Limb (tissue), 2 donors: ENCODE measurements at regions not wholly inside any gene's neighbourhood (a gene's known extent, or its start where the extent isn't known, plus 50 kb on each side); places are given as distances from the start of the nearest gene placed in this dataset.

Experiments
- DNase-seq, 2 donors: peaks; one replicate each; pipeline ENCODE4 v3.0.0-alpha.2; 2016; ENCODE audit errors: extremely low spot score in 2 of 2

GRCh38 chr15:70449311-70450141 lies 313.8 kb downstream of the UACA start:
- no peak for DNase-seq

- peak in 1 of 2 donors; percentile 67 for DNase-seq
Measured at GRCh38 chr15:70447928-70448698, 315.2 kb downstream of the UACA start.

DNA sequence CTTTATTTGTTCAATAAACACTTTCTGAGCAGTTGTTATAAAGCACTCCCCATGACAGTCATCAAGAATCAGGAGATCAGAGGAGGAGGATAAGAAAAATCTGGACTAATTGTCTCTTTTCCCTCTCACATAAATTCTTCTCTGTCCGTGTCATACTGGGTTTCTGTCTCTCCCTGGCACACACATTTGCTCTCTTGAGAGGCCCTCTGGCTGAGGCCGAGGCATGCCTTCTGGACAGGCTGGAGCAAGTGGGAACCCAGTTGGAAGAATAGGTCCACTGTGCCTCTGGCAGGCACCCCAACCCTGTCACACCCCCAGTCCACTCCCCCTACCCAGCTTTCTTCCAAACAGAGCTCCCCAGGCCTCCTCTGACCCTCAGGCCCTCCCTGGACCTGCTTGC lies 315.8 kb downstream of the UACA start:
- DNase-seq: no peak

- DNase-seq: no peak
Measured at GRCh38 chr15:70447081-70447480, 316.3 kb downstream of the UACA start.

- DNase-seq: no peak
Measured at GRCh38 chr15:70443486-70444273, 319.7 kb downstream of the UACA start.

DNA sequence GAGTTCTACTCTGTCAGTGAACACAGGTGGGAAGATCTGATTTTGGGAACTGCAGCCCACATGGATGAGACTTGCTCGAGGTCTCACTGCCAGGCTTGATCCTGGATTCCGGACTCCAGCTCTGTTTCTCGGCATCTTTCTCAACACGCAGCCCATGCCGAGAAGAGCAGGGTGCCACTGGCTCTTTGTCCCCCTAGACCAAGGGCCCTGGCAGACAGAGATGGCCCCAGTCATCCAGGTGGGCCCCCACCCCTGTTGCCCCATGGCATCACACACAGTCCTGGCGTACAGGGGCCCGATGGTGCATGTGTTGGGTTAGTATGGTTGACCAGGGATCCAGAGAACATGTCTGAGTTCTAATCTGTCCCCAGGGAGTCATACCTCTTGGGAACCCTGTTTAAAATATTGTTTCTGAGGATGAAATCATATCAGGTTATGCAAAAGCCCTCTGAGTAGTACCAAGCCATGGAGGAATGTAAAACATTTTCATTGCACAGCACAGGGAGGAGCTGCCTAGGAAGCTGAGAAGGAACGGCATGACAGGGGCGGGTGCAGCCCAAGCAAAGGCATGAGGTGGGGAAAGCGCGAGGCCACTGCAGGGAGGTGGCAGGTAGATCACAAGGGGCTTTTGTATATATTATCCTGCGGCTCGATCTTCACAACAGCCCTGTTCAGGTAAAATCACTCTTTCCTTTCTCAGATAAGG lies 320.6 kb downstream of the UACA start:
- DNase-seq: no peak

DNA sequence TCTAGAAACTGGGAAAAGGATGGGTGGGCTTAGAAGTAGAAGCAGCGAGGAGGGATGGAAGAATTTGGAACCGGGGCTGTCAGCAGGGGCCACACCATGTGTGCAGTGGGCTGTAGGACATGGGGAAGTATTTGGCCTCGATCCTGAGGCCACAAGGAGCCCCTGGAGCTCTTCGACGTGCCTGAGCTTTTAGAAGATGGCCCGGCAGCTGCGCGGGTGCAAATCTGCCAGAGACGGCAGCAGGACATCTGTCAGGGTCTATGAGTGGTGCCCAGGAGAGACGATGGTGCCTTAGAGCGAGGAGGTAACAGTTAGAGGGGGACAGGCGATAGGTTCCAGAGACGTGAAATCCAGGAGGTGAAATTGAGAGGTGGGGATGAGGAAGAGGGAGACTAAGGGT lies 321.1 kb downstream of the UACA start:
- DNase-seq: no peak

DNA sequence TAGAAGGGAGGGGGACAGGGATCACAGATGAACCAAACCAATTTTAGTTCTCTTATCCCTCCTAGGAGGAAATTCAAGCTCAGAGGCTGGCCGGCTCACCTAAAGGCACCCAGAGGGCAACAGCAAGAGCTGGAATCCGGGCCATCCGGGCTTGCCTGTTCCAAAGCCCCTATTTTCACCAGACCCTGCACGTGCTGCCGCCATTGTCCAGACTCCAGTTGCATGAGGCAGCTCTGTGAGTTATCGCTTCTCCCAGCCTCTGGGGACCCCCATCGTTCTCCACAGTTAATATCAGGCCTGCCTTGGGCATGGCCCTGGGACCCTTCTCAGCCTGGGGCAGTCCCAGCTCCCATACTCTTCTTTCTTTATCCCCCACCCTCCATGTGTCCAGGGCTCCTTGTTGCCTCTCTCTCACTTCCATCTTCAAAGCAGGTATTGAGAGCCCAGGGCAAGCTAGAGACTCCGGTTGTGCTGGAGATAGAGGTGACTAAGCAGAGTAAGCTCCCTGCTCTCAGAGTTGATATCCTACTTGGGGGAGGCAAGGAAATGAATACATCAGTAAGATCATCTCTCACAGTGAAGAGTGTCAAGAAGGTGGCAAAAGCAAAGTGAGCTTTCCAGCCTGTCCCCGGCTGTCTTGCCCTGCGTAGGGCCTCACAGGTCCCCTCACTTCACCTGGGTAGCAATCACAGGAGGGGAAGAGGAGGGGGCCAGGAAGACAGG lies 322.8 kb downstream of the UACA start:
- DNase-seq: no peak

DNA sequence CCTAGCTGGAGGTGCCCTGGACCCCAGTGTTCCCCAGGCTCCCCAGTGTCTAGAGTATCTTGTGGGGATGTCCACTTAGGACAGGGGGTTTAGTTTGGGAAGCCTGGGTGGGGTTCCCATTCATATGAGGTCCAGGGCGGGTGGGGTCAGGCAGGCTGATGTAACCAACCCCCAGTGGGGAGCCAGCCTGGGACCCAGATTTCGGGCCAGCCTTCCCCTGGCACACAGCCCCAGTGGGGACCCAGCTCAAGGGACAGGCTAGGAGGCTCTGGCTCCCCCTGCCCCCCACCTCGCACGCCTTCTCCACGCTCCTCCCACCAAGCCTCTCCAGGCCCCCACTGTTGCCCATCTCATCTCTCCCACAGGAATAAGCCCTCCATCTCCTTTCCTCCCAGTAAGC lies 323.5 kb downstream of the UACA start:
- no peak for DNase-seq

- DNase-seq: no peak
Measured at GRCh38 chr15:70439304-70439877, 324.0 kb downstream of the UACA start.

DNA sequence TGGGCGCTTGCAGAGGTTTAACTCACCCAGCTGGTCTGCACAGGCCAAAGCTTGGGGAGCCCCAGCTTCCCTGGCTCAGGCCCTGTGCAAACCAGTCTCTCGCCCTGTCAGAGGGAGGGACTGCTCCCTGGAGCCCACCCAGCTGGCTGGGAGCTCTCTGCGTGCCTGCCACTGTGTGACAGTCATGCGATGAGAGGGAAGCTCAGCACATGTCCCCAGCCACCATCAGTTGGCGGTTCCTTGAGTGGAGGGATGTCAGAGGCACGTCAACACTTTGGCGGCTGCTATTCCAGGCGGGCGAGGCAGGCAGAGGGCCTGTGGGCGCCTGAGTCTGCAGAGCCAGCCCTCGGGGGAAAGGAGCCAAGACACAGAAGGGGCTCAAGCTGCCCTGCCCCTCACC lies 324.6 kb downstream of the UACA start:
- DNase-seq: no peak

DNA sequence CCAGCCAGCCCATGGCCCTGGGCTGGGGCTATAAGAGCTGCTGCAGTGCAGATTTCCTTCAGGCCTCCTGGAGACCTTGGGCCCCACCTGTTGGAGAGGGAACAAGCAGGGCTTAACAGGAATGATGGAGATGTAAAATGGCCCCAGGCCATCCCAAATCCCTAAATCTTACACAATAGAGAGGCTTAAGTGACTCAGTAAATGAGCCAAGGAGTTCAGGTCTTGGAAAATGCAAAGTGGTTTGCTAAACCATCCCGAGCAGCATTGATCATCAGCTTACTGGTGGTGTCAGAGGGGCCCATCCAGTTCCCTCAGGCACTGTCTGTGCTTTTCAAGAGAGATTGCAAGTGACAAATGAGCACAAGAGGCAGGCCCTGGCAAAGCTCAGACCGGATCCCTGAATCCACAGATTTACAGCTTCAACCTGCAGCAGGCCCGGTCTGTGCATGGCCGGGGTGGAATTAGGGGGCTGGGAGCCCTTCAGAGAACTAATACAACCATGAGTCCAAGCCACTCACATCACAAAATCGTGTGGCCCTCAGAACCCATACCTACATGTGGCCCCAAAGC lies 325.4 kb downstream of the UACA start:
- DNase-seq: no peak

GRCh38 chr15:70437089-70437488 lies 326.3 kb downstream of the UACA start:
- DNase-seq: no peak

GRCh38 chr15:70436428-70436827 lies 326.9 kb downstream of the UACA start:
- no peak for DNase-seq

DNA sequence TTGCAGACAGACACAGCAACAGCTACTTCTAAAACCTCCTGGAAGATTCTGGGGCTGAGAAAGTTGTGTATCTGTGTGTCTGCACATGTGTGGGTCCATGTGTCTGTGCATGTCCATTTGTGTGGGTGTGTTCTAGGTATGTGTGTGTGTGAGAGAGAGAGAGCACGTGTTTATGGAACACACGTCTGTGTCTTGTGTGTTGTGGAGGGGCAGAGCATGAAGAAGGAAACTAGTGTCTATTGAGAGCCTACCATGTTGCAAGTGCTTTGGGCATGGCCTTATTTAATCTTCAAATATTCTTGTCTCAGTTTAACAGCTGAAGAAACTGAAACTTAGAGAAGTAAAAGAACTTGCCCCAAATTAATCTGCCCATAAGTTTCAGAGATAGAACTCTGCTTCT lies 327.5 kb downstream of the UACA start:
- DNase-seq: no peak

DNA sequence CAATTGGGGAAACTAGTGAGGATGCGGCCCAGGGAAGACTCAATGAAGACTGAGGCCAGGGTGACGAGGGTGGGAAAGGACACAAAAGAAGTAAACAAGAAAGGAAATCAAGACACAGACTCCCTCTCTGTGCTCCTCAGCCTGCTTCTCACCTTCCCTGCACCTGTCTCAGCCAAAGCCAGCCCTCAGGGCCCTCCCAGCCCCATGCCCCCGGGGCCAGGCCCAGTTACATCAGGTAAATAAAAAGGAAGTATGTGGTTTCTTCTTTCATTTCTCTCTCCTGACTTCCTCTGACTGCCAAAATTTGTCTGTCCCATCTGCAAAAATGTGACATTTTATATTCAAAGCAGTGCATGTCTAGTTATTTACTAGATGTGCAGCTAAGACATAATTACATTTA lies 328.0 kb downstream of the UACA start:
- DNase-seq: no peak

DNA sequence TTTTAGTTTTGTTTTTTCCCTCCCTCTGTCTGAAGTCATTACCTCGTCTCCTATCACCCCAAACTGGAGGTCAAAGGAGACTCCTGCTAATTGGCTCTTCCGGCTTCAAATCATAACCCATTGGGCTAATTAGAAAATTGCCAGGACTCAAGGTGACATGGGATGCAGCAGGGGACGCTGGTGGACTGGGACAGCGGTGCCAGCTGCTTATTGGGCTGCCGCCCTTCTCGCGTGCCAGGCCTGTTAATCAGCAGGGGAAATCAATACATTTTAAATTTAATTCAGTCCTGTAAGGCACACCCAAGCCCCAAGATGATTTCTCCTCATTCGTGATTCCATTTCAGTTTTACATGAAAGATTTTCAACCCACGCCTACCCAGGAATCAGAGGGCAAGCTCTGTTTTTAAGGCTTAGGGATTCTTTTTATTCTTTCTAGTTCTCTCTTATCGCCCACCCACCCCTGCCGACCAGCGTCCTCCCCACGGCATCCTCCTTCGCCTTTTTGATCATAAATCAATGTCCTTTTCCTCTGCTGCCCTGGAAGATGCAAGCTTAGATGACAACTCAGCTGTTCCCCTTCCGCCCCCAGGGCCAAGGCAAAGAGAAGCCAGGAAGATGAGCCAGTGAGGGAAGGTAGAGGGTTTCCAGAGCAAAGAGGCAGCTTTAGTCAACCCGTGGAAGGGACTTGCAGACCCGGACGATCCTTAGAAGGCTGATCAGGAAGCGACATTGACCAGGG lies 329.6 kb downstream of the UACA start:
- no peak for DNase-seq

DNA sequence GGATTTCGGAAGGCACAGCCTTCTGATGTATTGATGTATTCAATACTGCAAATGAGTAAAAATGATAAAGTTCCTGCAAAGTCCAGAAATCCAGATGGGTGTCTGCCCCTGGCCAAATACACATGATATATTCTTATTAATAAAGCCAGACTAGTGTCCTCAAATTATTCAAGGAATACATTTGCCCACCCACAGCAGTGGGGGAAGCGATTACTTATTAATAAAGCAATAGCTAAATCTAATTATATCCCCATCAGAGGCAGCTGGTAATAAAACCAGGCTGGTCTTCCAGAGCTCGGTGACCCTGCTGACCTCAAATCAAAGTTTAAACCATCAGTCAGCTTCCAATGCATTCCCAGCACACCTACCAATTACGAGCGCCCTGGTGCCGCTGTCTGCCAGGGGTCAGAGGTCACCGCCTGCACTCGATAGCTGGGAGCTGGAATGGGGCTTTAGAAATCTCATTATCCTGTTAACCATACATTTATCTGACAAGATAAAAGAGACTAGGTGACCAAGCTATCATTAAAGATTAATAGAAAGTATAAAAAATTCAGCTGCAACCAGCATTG lies 330.3 kb downstream of the UACA start:
- no peak for DNase-seq

DNA sequence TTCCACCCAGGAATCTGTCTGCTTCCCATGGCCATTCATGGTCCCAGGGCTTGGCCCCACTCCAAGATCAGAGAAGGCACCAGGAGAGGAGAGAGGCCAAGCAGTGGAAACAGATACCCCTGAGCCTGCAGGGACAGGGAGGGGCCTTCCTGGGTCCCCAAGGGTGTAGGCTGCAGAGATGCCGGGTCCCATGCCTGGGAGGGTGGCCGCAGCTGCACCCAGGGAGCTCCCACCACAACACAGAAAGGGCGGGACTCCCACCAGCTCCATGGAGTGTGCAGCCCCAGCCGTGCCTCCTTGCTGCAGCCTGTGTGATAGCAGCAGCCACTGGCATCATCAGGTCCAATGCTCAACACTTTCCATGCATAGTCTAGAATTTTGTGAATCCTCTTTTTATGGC lies 331.5 kb downstream of the UACA start:
- DNase-seq: no peak
